ENCODE measurements at regions not wholly inside any gene's neighbourhood (a gene's known extent, or its start where the extent isn't known, plus 50 kb on each side); places are given as distances from the start of the nearest gene placed in this dataset.

- TF ChIP-seq EZH2 (IDR thresholded peaks at IDR 0.05; ENCODE audit: borderline replicate concordance, low read depth, low read length, severe bottlenecking) (no peak), CTCF (IDR thresholded peaks at IDR 0.05; ENCODE audit: borderline replicate concordance, extremely low read depth, low read length, poor library complexity, severe bottlenecking) (no peak)
These were observed 538.0 kb upstream of the PLXNA2 start for GRCh38 chr1:208782186-208782585.

Data from DND-41 (cell line).